ENCODE measurements at regions not wholly inside any gene's neighbourhood (a gene's known extent, or its start where the extent isn't known, plus 50 kb on each side); places are given as distances from the start of the nearest gene placed in this dataset.

DNA sequence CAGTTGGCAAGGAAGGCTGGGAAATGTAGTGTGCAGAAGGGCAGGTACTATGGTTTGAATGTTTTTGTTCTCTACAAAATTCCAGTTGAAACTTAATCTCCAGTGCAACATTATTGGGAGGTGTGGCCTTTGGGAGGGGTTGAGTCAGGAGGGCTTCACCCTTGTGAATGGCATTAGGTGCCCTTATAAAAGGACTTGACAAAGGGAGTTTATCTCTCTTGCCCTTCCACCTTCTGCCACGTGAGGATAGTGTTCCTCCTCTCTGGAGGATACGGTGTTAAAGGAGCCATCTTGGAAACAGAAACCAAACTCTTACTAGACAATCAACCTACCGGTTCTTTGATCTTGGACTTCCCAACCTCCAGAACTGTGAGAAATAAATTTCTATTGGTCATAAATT is 82.2 kb upstream of the LRFN2 start:
- dilution Hi-C loops (cut with MboI; ENCODE audit: extremely low pct_ligation_motif_present, low sequenced_read_pairs): no loop called here
- Histone ChIP-seq H2AFZ (ENCODE audit: low read depth, low read length) (no peak overlapping the region), H3K4me1 (ENCODE audit: control insufficient read depth, extremely low read depth, insufficient read depth, low read length) (no peaks in the 10 kb centered on the region), H3K9ac (replicated peaks; ENCODE audit: extremely low read depth, insufficient read depth, low read length) (no peak overlapping the region), H3K9me1 (replicated peaks; ENCODE audit: control insufficient read depth, extremely low read depth, insufficient read depth, low read length) (no peaks in the 10 kb centered on the region), H3K79me2 (ENCODE audit: control insufficient read depth, insufficient read depth, low read length) (no peaks in the 10 kb centered on the region), H3K9me3 (replicated peaks; ENCODE audit: control insufficient read depth, insufficient read depth, low read length) (no peaks in the 10 kb centered on the region), H3K27ac (ENCODE audit: insufficient read depth, low read depth, low read length) (no peak overlapping the region), H3K4me2 (ENCODE audit: insufficient read depth, low read length) (no peak overlapping the region), H3K36me3 (ENCODE audit: control insufficient read depth in 2 of 2, extremely low read depth in 1 of 2, insufficient read depth in 2 of 2, low read length in 2 of 2) (no peaks in the 10 kb centered on the region), H3K4me3 (replicated peaks in 1 of 3; ENCODE audit: insufficient read depth in 1 of 3, low read depth in 1 of 3, low read length in 3 of 3) (no peak overlapping the region), H4K20me1 (replicated peaks; ENCODE audit: control insufficient read depth, extremely low read depth, insufficient read depth, low read length) (no peaks in the 10 kb centered on the region), H3K27me3 (ENCODE audit: control insufficient read depth in 2 of 2, insufficient read depth in 2 of 2, low read length in 2 of 2) (no peaks in the 10 kb centered on the region)
- no peak for FAIRE-seq
- intact Hi-C loops (cut with micrococcal nuclease): no loop called here
- TF ChIP-seq GATA2 (IDR thresholded peaks at IDR 0.05; ENCODE audit: insufficient read depth, insufficient read length, low read depth, low read length): no peak
- TF ChIP-seq JUN (IDR thresholded peaks at IDR 0.05; ENCODE audit: borderline replicate concordance, insufficient read depth, insufficient read length, low read depth): no peak
- TF ChIP-seq, protein P1, sequence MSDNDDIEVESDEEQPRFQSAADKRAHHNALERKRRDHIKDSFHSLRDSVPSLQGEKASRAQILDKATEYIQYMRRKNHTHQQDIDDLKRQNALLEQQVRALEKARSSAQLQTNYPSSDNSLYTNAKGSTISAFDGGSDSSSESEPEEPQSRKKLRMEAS (IDR thresholded peaks at IDR 0.05; ENCODE audit: insufficient read depth, insufficient read length): no peak
- no peak for TF ChIP-seq POLR2A (IDR thresholded peaks at IDR 0.05; ENCODE audit: low read depth, low read length)
- TF ChIP-seq EZH2 (IDR thresholded peaks at IDR 0.05; ENCODE audit: borderline replicate concordance, low read depth, low read length, severe bottlenecking): no peak
- TF ChIP-seq MYC (IDR thresholded peaks at IDR 0.05; ENCODE audit: low read depth, low read length): no peak
- no peak for TF ChIP-seq POLR2AphosphoS5 (IDR thresholded peaks at IDR 0.05; ENCODE audit: insufficient read depth, low read depth, low read length)
- TF ChIP-seq FOS (IDR thresholded peaks at IDR 0.05; ENCODE audit: borderline replicate concordance, insufficient read depth, low read length): no peak
- TF ChIP-seq, protein P2, sequence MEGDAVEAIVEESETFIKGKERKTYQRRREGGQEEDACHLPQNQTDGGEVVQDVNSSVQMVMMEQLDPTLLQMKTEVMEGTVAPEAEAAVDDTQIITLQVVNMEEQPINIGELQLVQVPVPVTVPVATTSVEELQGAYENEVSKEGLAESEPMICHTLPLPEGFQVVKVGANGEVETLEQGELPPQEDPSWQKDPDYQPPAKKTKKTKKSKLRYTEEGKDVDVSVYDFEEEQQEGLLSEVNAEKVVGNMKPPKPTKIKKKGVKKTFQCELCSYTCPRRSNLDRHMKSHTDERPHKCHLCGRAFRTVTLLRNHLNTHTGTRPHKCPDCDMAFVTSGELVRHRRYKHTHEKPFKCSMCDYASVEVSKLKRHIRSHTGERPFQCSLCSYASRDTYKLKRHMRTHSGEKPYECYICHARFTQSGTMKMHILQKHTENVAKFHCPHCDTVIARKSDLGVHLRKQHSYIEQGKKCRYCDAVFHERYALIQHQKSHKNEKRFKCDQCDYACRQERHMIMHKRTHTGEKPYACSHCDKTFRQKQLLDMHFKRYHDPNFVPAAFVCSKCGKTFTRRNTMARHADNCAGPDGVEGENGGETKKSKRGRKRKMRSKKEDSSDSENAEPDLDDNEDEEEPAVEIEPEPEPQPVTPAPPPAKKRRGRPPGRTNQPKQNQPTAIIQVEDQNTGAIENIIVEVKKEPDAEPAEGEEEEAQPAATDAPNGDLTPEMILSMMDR (IDR thresholded peaks at IDR 0.05; ENCODE audit: extremely low read depth in 1 of 2, insufficient read depth in 1 of 2, low read depth in 1 of 2, low read length in 2 of 2): no peak
- no TSS peak for BruUV-seq (replicated peaks)
- POLR2A ChIA-PET: no interaction called here
- CTCF ChIA-PET: no interaction called here
- DNase-seq (ENCODE audit: low read depth, low spot score): no peak
